ENCODE measurements at regions not wholly inside any gene's neighbourhood (a gene's known extent, or its start where the extent isn't known, plus 50 kb on each side); places are given as distances from the start of the nearest gene placed in this dataset.
"Not testable (repeated sequence)": the region's sequence is repeated elsewhere in the genome, so short reads cannot be mapped to it uniquely, and the experiment has no call there.

GRCh38 chr2:226115832-226116200 lies 683.8 kb downstream of the IRS1 start:
- no peak for DNase-seq (ENCODE audit: extremely low read depth in 1 of 11, low read depth in 9 of 11, low spot score in 4 of 11)

GRCh38 chr2:226115102-226115831 lies 684.4 kb downstream of the IRS1 start:
- DNase-seq (ENCODE audit: extremely low read depth in 1 of 11, low read depth in 9 of 11, low spot score in 4 of 11), result no peak

- no peak for DNase-seq (ENCODE audit: extremely low read depth in 1 of 11, low read depth in 9 of 11, low spot score in 4 of 11)
These were observed 685.2 kb downstream of the IRS1 start for GRCh38 chr2:226114436-226114835.

GRCh38 chr2:226098861-226099745 lies 699.6 kb downstream of the NYAP2 start:
- DNase-seq (ENCODE audit: extremely low read depth in 1 of 11, low read depth in 9 of 11, low spot score in 4 of 11), result no peak

GRCh38 chr2:226095058-226095457 lies 695.5 kb downstream of the NYAP2 start:
- no peak for DNase-seq (ENCODE audit: extremely low read depth in 1 of 11, low read depth in 9 of 11, low spot score in 4 of 11)

GRCh38 chr2:226093364-226093763 lies 693.9 kb downstream of the NYAP2 start:
- no peak for DNase-seq (ENCODE audit: extremely low read depth in 1 of 11, low read depth in 9 of 11, low spot score in 4 of 11)

- no peak for DNase-seq (ENCODE audit: extremely low read depth in 1 of 11, low read depth in 9 of 11, low spot score in 4 of 11)
These were observed 688.8 kb downstream of the NYAP2 start for GRCh38 chr2:226088366-226088674.

GRCh38 chr2:226087505-226088365 lies 688.2 kb downstream of the NYAP2 start:
- no peak for DNase-seq (ENCODE audit: extremely low read depth in 1 of 11, low read depth in 9 of 11, low spot score in 4 of 11)

- no peak for DNase-seq (ENCODE audit: extremely low read depth in 1 of 11, low read depth in 9 of 11, low spot score in 4 of 11)
These were observed 687.5 kb downstream of the NYAP2 start for GRCh38 chr2:226087051-226087450.

- DNase-seq (ENCODE audit: extremely low read depth in 1 of 11, low read depth in 9 of 11, low spot score in 4 of 11), result no peak
These were observed 686.7 kb downstream of the NYAP2 start for GRCh38 chr2:226086190-226086589.

GRCh38 chr2:226085425-226085824 lies 685.9 kb downstream of the NYAP2 start:
- not testable (repeated sequence) for DNase-seq (ENCODE audit: extremely low read depth in 1 of 11, low read depth in 9 of 11, low spot score in 4 of 11)

GRCh38 chr2:226080334-226080733 lies 680.8 kb downstream of the NYAP2 start:
- DNase-seq (ENCODE audit: extremely low read depth in 1 of 11, low read depth in 9 of 11, low spot score in 4 of 11), result no peak

GRCh38 chr2:226079671-226080181 lies 680.2 kb downstream of the NYAP2 start:
- DNase-seq (ENCODE audit: extremely low read depth in 1 of 11, low read depth in 9 of 11, low spot score in 4 of 11), result no peak

- no peak for DNase-seq (ENCODE audit: extremely low read depth in 1 of 11, low read depth in 9 of 11, low spot score in 4 of 11)
These were observed 679.7 kb downstream of the NYAP2 start for GRCh38 chr2:226079196-226079595.

- no peak for DNase-seq (ENCODE audit: extremely low read depth in 1 of 11, low read depth in 9 of 11, low spot score in 4 of 11)
These were observed 679.2 kb downstream of the NYAP2 start for GRCh38 chr2:226078666-226079065.

- no peak for DNase-seq (ENCODE audit: extremely low read depth in 1 of 11, low read depth in 9 of 11, low spot score in 4 of 11)
These were observed 678.3 kb downstream of the NYAP2 start for GRCh38 chr2:226077841-226078240.

- no peak for DNase-seq (ENCODE audit: extremely low read depth in 1 of 11, low read depth in 9 of 11, low spot score in 4 of 11)
These were observed 677.5 kb downstream of the NYAP2 start for GRCh38 chr2:226077031-226077430.

- DNase-seq (ENCODE audit: extremely low read depth in 1 of 11, low read depth in 9 of 11, low spot score in 4 of 11), result no peak
These were observed 677.0 kb downstream of the NYAP2 start for GRCh38 chr2:226076529-226076928.

GRCh38 chr2:226074391-226074790 lies 674.9 kb downstream of the NYAP2 start:
- DNase-seq (ENCODE audit: extremely low read depth in 1 of 11, low read depth in 9 of 11, low spot score in 4 of 11), result no peak
